GM12865 (cell line): ENCODE measurements at regions not wholly inside any gene's neighbourhood (a gene's known extent, or its start where the extent isn't known, plus 50 kb on each side); places are given as distances from the start of the nearest gene placed in this dataset.
A peak's percentile ranks its signal among the peaks of the same experiment; 100 is the strongest.

ENCODE experiments used
- DNase-seq: peaks from one replicate; pipeline ENCODE4 v3.0.0; 2010; ENCODE audit warnings: low read depth
- H3K4me3 ChIP-seq: 2 replicates; pipeline ENCODE4 v1.5.1; 2011; ENCODE audit warnings: mild to moderate bottlenecking, low read depth, low read length, control low read depth
- CTCF ChIP-seq: IDR thresholded peaks from 2 replicates; pipeline ENCODE4 v1.5.1; 2011; ENCODE audit warnings: low read length, control low read depth, low read depth, inconsistent platforms; ENCODE audit not compliant: insufficient read depth; ENCODE audit errors: missing control alignments

DNA sequence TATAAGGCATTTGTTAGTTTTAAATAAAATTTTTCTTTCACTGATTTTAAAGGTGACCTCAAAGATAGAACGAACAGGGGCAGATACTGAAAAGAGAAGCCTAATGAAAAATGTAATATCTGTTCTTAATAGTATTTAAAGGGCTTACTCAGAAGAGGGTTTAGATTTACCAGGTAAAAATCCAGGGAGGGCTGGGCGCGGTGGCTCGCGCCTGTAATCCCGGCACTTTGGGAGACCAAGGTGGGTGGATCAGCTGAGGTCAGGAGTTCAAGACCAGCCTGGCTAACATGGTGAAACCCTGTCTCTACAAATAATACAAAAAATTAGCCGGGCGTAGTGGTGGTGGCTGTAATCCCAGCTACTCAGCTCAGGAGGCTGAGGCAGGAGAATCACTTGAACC lies 108.3 kb upstream of the CNTNAP2 start:
- no peak for TF ChIP-seq CTCF
- no peak for DNase-seq
- no peak overlapping the region for H3K4me3 ChIP-seq

DNA sequence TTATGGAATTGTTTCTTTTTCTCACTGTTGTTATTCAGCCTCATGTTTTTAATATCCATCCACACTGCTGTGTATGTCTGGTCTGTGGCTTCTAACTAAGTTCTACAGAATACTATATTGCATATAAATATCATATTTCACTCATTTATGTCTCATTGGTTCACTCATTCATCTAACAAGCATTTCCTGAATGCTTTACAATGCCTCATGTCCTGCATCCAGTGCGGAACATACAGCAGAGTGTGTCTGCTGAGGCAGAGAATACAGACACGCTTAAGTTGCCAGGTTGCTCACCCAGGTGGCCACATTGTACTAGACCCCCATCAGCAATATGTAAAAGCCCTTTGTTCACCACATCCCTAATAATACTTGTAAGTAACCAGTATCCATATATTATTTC lies 111.8 kb upstream of the CNTNAP2 start:
- no peak overlapping the region for H3K4me3 ChIP-seq
- TF ChIP-seq CTCF, result no peak
- no peak for DNase-seq

- peak; percentile 9 for DNase-seq
- no peak overlapping the region for H3K4me3 ChIP-seq
- no peak for TF ChIP-seq CTCF
Measured at GRCh38 chr7:146002431-146003078, 114.0 kb upstream of the CNTNAP2 start.

- no peak overlapping the region for H3K4me3 ChIP-seq
- no peak for DNase-seq
- no peak for TF ChIP-seq CTCF
Measured at GRCh38 chr7:146002008-146002407, 114.6 kb upstream of the CNTNAP2 start.

DNA sequence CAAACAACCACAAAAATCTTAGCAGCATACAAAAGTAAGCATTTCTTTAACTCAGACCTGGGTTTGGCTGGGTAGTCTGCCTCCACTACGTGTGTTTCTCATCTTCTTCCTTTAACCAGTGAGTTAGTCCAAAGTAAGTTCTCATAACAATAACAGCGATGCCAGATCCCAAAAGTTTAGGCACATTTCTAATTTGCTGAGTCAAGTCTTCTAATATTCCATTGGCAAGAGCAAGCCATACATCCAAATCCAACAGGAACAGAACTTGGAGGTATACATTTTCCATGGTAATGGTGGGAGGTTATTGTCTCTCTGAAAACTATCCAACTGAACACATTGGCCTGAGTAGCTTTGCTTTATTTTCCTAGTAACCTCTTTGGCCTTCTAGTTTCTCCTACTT lies 115.7 kb upstream of the CNTNAP2 start:
- no peak for DNase-seq
- no peak for TF ChIP-seq CTCF
- no peak overlapping the region for H3K4me3 ChIP-seq

GRCh38 chr7:145989469-145989868 lies 127.1 kb upstream of the CNTNAP2 start:
- TF ChIP-seq CTCF, result no peak
- DNase-seq, result no peak
- no peak overlapping the region for H3K4me3 ChIP-seq

DNA sequence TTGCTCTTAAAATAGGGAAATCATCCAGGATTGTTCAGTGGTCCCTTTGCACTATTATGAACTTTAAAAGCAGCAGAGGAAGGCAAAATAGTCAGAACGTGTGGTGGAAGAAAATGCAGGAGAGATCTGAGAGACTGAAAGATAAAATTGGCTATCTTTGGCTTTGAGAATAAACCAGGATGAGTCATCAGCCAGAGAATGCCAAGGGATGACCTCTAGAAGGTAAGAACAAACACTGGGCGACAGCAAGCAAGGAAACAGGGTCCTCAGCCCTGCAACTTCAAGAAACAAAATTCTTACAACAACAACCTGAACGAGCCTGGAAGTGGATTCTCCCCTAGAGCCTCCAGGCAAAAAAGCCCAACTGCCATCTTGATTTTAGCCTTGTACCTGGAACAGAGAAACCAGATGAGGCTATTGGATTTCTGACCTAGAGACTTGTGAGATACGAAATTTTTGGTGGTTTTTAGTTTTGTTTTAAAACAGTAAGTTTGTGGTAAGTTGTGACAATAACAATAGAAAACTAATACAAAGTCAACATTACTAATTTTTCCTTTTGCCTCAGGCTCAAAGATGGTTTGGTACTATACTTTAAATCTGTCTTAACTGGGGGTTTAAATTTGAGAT lies 130.2 kb upstream of the CNTNAP2 start:
- TF ChIP-seq CTCF, result no peak
- no peak overlapping the region for H3K4me3 ChIP-seq
- DNase-seq, result no peak
